Right renal pelvis (tissue), 4 donors: ENCODE measurements at regions not wholly inside any gene's neighbourhood (a gene's known extent, or its start where the extent isn't known, plus 50 kb on each side); places are given as distances from the start of the nearest gene placed in this dataset.
A peak's percentile ranks its signal among the peaks of the same experiment; 100 is the strongest.

Experiments
- DNase-seq, 4 donors: peaks; one replicate each; pipeline ENCODE4 v3.0.0-alpha.2; 2013; ENCODE audit warnings: low read depth in 4 of 4, low spot score in 3 of 4, missing footprints in 1 of 4

GRCh38 chr7:68107968-68108367 is 1111.3 kb downstream of the TYW1 start:
- DNase-seq = no peak

- no peak for DNase-seq
Observed at GRCh38 chr7:68109299-68109698, 1112.7 kb downstream of the TYW1 start.

DNA sequence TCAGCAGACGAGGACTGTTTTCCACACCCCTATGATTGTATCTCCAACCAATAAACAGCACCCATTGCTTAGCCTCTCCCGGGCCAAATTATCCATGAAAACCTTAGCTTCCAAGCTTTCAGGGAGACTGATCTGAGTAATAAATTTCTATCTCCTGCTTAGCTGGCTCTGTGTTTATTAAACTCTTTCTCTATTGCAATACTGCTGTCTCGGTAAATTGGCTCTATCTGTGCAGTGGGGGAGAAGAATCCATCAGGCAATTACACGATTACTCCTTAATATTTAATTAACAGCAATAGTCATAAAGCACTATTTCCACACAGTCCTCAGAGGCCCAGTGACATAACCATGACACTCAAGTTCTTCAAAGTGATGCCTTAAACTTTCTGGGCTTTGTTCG is 1122.8 kb downstream of the TYW1 start:
- DNase-seq = no peak

DNA sequence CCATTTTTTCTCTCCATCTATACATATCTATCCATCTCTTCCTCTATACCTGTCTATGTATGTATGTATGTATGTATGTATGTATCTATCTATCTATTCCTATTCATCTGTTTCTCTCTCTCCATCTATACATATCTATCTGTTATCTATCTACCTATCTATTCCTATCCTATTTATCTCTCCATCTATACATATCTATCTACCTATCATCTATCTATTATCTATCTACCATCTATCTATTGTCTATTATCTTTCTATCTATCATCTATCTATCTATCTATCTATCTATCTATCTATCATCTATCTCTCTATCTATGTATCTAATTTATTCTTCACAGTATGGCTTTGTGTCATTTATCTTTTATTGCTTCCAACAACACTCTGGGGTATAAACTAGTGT is 1124.4 kb downstream of the TYW1 start:
- DNase-seq = no peak

- DNase-seq = peak in 1 of 4 donors; percentile 10
Observed at GRCh38 chr7:68121655-68122054, 1125.0 kb downstream of the TYW1 start.

DNA sequence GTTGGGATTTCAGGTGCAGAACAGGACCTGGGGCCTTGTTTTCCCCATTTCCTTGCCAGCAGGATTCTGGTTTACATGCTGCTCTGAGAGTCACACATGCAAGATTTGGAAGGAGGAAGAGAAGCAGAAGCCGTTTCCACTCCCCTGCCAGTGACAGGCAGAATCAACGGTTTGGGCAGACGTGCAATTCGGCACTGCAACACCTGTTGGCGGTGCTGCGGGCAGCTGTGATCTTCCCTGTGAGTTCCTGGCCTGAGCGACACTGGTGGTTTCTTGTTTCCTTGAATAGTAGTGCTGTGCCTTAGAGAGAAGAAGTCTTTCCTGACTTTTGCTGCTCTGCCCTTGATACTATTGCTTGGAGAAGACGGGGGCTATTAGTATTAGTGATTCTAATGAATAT is 1126.2 kb downstream of the TYW1 start:
- no peak for DNase-seq

DNA sequence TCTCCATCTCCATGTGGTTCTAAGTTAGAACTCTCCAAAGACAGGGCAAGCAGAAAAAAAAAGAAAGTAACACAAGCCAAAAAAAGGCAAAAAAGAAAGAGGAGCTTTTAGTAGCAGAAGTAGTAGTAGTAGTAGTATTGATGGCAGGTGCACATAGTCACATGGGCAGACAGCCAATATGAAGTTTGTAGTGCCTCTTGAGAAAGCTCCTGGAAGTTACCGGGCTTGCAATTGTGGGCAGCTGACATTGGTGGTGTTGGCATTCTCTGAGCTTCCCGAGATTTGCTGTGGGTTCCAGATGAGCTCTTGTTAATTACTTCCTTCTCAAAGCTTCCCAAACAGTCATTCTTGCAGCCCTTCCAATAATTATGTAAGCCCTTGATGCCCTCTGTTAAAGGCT is 1128.5 kb downstream of the TYW1 start:
- DNase-seq = no peak

DNA sequence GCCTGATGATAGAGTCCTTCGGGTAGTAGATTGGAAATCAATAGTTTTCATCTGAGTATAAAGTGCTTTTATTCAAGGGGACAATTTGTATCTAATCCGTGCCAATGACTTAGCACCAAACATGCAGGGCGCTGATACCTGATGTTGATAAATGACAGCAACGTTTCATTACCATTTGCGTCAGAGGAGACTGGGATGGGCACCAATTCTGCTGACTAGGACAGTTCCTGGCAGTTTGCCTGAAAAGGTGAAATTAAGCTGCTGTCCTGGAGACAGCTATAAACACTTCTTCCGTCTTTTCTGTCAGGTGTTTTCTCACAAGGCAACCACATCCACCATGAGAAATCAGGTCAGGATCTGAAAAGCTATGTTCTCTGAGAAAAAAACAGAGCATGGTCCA is 1136.4 kb downstream of the TYW1 start:
- DNase-seq = no peak

- DNase-seq = no peak
Observed at GRCh38 chr7:68143345-68143744, 1146.7 kb downstream of the TYW1 start.

GRCh38 chr7:68146983-68147382 is 1150.3 kb downstream of the TYW1 start:
- no peak for DNase-seq

GRCh38 chr7:68147614-68148238 is 1151.1 kb downstream of the TYW1 start:
- no peak for DNase-seq

DNA sequence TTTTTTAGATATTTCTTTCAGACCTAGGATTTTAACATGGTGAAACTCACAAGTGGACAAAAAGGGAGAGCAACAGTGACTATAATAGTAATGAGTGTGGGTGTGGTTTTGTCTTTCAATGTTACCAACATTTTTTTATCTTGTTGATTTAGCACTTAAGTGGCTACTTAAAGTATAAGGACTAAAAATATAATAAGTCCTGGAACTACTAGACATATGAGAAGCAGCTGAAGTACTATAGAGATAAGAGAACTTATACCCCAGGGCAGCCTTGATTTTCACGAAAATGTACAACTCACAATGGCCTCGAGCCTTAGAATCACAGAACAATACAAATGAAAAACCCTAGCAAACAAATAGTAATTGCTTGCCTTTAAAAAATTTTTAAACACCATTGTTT is 1151.8 kb downstream of the TYW1 start:
- DNase-seq = no peak

GRCh38 chr7:68152205-68152604 is 1155.6 kb downstream of the TYW1 start:
- DNase-seq = no peak

DNA sequence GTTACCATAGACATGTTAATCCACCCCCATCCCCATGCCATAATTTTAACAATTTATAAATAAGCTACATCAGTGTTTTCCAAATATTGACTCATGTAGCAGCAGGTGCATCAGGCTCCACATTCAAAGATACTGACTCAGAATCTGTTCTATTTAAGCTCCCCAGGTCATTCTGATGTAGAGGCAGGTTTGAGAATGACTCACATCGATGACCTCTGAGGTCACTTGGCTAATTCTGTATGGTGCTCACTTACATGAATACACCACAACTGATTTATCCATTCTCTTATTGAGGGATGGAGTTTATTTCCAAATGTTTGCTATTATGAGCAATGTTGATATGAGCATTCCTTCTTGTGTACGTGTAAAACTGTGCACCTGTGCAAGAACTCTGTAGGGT is 1159.0 kb downstream of the TYW1 start:
- no peak for DNase-seq

DNA sequence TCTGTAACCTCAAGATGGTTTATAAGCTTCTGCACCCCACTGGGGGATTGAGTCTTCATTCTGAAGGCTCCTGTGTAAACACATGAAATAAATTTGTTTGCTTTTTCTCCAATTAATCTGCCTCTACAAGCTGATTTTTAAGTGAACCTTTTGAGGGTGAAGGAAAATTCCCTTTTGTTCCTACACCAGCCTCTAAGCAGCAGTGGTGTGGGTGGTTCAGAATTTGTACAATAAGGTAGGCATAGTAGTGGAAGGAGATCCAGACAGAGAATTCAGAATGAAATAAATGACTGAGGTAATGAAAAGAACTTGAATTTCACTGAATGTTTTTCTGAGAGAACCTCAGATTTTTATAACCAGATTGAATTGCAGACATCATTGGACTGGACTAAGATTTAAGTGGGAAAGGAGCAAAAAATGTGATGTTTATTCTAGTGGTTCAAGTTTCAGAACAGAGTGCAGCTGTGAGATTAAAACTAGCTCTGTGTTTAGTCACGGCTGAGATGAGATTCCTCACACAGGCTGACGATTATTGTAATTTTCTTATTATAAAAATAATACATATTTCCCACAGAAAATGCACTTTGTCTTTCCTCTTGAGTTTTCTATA is 1162.2 kb downstream of the TYW1 start:
- DNase-seq = peak in 2 of 4 donors; percentile 6 to 22

- DNase-seq = no peak
Observed at GRCh38 chr7:68162712-68163111, 1166.1 kb downstream of the TYW1 start.

DNA sequence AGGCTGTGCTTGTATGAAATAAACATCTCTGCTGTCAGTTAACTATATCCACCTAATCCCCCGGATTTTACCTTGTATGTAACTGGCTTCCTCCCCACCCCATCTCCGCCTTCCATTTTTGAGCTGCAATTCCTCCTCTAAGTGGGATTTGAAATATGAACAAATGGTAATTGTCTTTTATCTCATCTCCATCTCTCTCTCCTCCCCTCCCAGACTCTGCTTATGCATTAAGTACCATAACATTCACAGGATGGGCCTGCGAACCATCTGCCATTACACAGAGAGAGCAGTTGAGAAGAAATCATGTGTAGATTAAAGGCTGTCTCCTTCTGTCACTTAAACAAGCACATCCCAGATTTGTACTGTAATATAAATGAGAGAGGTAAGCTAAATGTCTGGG is 1169.9 kb downstream of the TYW1 start:
- DNase-seq = no peak

DNA sequence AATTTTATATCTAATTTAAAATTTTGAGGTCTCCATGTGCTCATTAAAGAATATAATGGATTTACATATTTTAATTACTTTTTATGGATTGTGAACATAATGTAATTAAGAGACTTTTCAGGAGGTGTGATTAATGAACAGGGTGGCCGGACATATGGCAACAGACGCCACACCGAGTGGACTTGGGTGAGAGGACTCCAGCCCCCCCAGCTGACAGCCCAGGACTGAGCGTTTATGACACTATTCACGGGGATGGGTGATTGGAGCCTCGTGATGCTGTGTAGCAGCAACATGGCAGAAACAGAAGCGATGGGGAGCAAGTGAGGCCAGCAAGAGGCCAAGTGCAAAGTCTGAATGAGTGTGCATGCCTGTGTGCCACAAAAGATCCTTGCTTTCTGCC is 1176.9 kb downstream of the TYW1 start:
- no peak for DNase-seq

DNA sequence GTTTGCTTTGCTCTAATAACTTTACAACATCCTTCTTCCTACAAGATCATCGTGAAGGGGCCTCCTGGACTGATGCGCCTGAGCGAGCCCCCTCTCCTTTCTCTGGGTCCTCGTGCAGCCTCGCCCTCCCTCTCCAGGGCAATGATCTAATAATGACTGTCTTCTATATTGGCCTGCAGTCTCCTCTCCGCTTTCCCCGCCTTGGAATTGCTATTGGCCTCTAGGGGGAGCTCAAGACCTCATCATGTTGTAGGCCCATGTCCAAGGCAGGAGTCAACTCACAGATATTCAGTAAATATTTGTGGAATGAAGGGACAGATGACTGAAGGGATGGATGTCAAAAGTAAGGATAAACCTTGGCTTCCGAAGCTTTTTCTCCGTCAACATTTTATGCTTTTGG is 1180.3 kb downstream of the TYW1 start:
- peak; percentile 53 to 67 (median 56) for DNase-seq

GRCh38 chr7:68180761-68181160 is 1184.1 kb downstream of the TYW1 start:
- DNase-seq = no peak

DNA sequence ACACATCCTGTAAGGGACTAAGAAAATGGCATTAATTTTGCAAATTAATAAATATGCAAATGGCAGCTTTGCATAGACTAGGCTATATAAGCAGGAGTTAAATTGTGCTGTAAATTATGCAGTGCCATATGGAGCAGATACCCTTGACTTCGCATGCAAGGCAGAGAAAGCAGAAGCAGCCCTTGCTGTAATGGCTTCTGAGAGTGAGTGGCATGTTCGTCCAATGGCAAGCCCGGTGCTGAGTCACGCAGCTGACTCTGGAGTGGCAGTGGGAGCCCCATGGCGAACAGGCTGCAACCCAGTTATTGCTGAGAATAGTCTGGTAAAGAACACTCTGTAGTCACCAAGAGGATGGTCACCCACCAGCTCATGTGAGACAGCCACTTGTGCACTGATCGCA is 1186.5 kb downstream of the TYW1 start:
- no peak for DNase-seq

GRCh38 chr7:68185631-68186456 is 1189.2 kb downstream of the TYW1 start:
- DNase-seq = no peak
